Right lobe of liver (tissue), 6 donors: ENCODE measurements at regions not wholly inside any gene's neighbourhood (a gene's known extent, or its start where the extent isn't known, plus 50 kb on each side); places are given as distances from the start of the nearest gene placed in this dataset.
A peak's percentile ranks its signal among the peaks of the same experiment; 100 is the strongest.

Source experiments
- ATAC-seq, 4 donors: fragments of 200-7000 bp; cut with Tn5 transposase; one replicate each; pipeline ENCODE4 v1.9.1; 2020; ENCODE audit warnings: mild to moderate bottlenecking in 4 of 4, moderate library complexity in 4 of 4
- DNase-seq, 3 donors: peaks; one replicate each; pipeline ENCODE4 v3.0.0-alpha.2; 2020
- H3K27ac ChIP-seq, 3 donors: fragments of 200-600 bp; one replicate each; pipeline ENCODE4 v1.8.0; 2022
- H3K27me3 ChIP-seq, 2 donors: fragments of 200-600 bp; one replicate each; pipeline ENCODE4 v1.8.0; 2022
- H3K36me3 ChIP-seq, 4 donors: fragments of 200-600 bp; sonication (generic) in 1 of 4; one replicate each; pipeline versions ENCODE4 v1.5.1 to v1.8.0; 2017 to 2022; ENCODE audit warnings: control low read depth in 1 of 4
- H3K4me1 ChIP-seq, 4 donors: fragments of 200-600 bp; sonication (generic) in 1 of 4; one replicate each; pipeline versions ENCODE4 v1.5.1 to v1.8.0; 2017 to 2022; ENCODE audit warnings: control low read depth in 1 of 4
- H3K4me3 ChIP-seq, 3 donors: fragments of 200-600 bp; one replicate each; pipeline ENCODE4 v1.8.0; 2022
- H3K9me3 ChIP-seq, 4 donors: fragments of 200-600 bp; sonication (generic) in 1 of 4; one replicate each; pipeline versions ENCODE4 v1.5.1 to v1.8.0; 2017 to 2022; ENCODE audit warnings: control low read depth in 1 of 4
- CTCF ChIP-seq, 4 donors: fragments of 200-600 bp in 3 of 4; fragments of 450-650 bp in 1 of 4; IDR thresholded peaks; one replicate each; pipeline versions ENCODE4 v1.5.1 to v1.8.0; 2016 to 2022; ENCODE audit warnings: antibody characterized with exemption in 4 of 4, mild to moderate bottlenecking in 2 of 4
- POLR2A ChIP-seq: fragments of 450-650 bp; IDR thresholded peaks from one replicate; pipeline ENCODE4 v1.6.1; 2017; ENCODE audit warnings: antibody characterized with exemption, mild to moderate bottlenecking
- WGBS: methylation state at CpG from one replicate; pipeline ENCODE4 v1.1.6; 2018; ENCODE audit warnings: low coverage, low lambda C conversion rate; ENCODE audit not compliant: insufficient coverage; ENCODE audit errors: missing lambda C conversion rate; 5-methylcytosine and 5-hydroxymethylcytosine counted together
- intact Hi-C, 2 donors: fragments of 100-400 bp; cut with DNase I; formaldehyde crosslinking; loops; one replicate each; pipeline versions ENCODE4 v1.11.2 to v1.14.1; 2022
- donor health status: DM: no; HTN: yes; CAD: no.
- donor health status: DM: no; HTN: no; CAD: no.
- donor health status: DM: no; HTN: no; CAD: no.
- donor health status: DM: no; HTN: yes; CAD: no.
- donor health status: DM: no; HTN: yes; CAD: no.

GRCh38 chr4:162535121-162535520 is 371.3 kb upstream of the FSTL5 start:
- Histone ChIP-seq H3K27me3 (no peaks in the 10 kb centered on the region), H3K9me3 (no peaks in the 10 kb centered on the region), H3K4me1 (no peaks in the 10 kb centered on the region), H3K27ac (no peak overlapping the region), H3K4me3 (no peak overlapping the region), H3K36me3 (no peaks in the 10 kb centered on the region)
- ATAC-seq (no peak), DNase-seq (no peak)
- TF ChIP-seq POLR2A, result no peak
- TF ChIP-seq CTCF (IDR thresholded peaks at IDR 0.05), result peak in 1 of 4 donors; percentile 9
- WGBS, result 50% methylated on average over 1 of the region's 1 CpG
- intact Hi-C loops, result no loop called here

GRCh38 chr4:162523171-162523570 is 359.4 kb upstream of the FSTL5 start:
- no peak for TF ChIP-seq POLR2A
- no peak for TF ChIP-seq CTCF (IDR thresholded peaks at IDR 0.05)
- H3K36me3 ChIP-seq, result no peaks in the 10 kb centered on the region
- no peak overlapping the region for H3K27ac ChIP-seq
- H3K4me1 ChIP-seq, result no peaks in the 10 kb centered on the region
- no peak for DNase-seq
- H3K9me3 ChIP-seq, result no peaks in the 10 kb centered on the region
- H3K27me3 ChIP-seq, result no peaks in the 10 kb centered on the region
- 53% methylated on average over 4 of the region's 4 CpGs for WGBS
- no peak for ATAC-seq
- no peak overlapping the region for H3K4me3 ChIP-seq
- intact Hi-C loops, result no loop called here

- no peak overlapping the region for H3K4me3 ChIP-seq
- no peak overlapping the region for H3K27ac ChIP-seq
- WGBS, result 57% methylated on average over 1 of the region's 1 CpG
- intact Hi-C loops, result no loop called here
- H3K9me3 ChIP-seq, result no peaks in the 10 kb centered on the region
- no peak for DNase-seq
- H3K4me1 ChIP-seq, result no peaks in the 10 kb centered on the region
- no peaks in the 10 kb centered on the region for H3K36me3 ChIP-seq
- ATAC-seq, result no peak
- no peak for TF ChIP-seq POLR2A
- no peak for TF ChIP-seq CTCF (IDR thresholded peaks at IDR 0.05)
- H3K27me3 ChIP-seq, result no peaks in the 10 kb centered on the region
These were observed 358.9 kb upstream of the FSTL5 start for GRCh38 chr4:162522724-162523123.

GRCh38 chr4:162510937-162511336 is 347.1 kb upstream of the FSTL5 start:
- intact Hi-C loops, result no loop called here
- DNase-seq (no peak), ATAC-seq (no peak)
- no peaks in the 10 kb centered on the region for H3K9me3 ChIP-seq
- 69% methylated on average over 3 of the region's 3 CpGs for WGBS
- no peak overlapping the region for H3K27ac ChIP-seq
- no peaks in the 10 kb centered on the region for H3K36me3 ChIP-seq
- no peak overlapping the region for H3K4me3 ChIP-seq
- H3K4me1 ChIP-seq, result no peaks in the 10 kb centered on the region
- no peaks in the 10 kb centered on the region for H3K27me3 ChIP-seq
- TF ChIP-seq CTCF (IDR thresholded peaks at IDR 0.05) (no peak), POLR2A (no peak)

GRCh38 chr4:162510115-162510514 is 346.3 kb upstream of the FSTL5 start:
- no peaks in the 10 kb centered on the region for H3K9me3 ChIP-seq
- intact Hi-C loops, result no loop called here
- no peaks in the 10 kb centered on the region for H3K27me3 ChIP-seq
- ATAC-seq (no peak), DNase-seq (no peak)
- 88% methylated on average over 4 of the region's 4 CpGs for WGBS
- no peaks in the 10 kb centered on the region for H3K4me1 ChIP-seq
- TF ChIP-seq POLR2A, result no peak
- TF ChIP-seq CTCF (IDR thresholded peaks at IDR 0.05), result no peak
- no peak overlapping the region for H3K4me3 ChIP-seq
- H3K36me3 ChIP-seq, result no peaks in the 10 kb centered on the region
- no peak overlapping the region for H3K27ac ChIP-seq
